A673 (cell line): ENCODE measurements at regions not wholly inside any gene's neighbourhood (a gene's known extent, or its start where the extent isn't known, plus 50 kb on each side); places are given as distances from the start of the nearest gene placed in this dataset.

Experiments used
- CTCF ChIP-seq: fragments of 300-800, 200-600 bp; sonication (generic); conservative IDR thresholded peaks from 2 replicates; pipeline ENCODE4 v1.5.1; 2017; ENCODE audit warnings: low read depth, mild to moderate bottlenecking, antibody characterized with exemption, low read length, moderate library complexity, mixed read lengths
- EZH2 ChIP-seq: fragments of 200-600 bp; sonication (generic); IDR thresholded peaks from 2 replicates; pipeline ENCODE4 v1.6.1; 2017; ENCODE audit warnings: borderline replicate concordance, low read depth, mild to moderate bottlenecking, mixed read lengths, antibody characterized with exemption, low read length; ENCODE audit not compliant: poor library complexity, severe bottlenecking

- TF ChIP-seq CTCF (no peak), EZH2 (no peak)
Observed at GRCh38 chr16:27152801-27153200, 50.5 kb upstream of the KDM8 start.
